ENCODE measurements at regions not wholly inside any gene's neighbourhood (a gene's known extent, or its start where the extent isn't known, plus 50 kb on each side); places are given as distances from the start of the nearest gene placed in this dataset.

GRCh38 chr1:87685311-87686135 is 356.8 kb downstream of the LMO4 start:
- in situ Hi-C loops (cut with MboI; ENCODE audit: low sequenced_read_pairs, unreplicated experiment), result no loop called here
- TF ChIP-seq, protein P1, sequence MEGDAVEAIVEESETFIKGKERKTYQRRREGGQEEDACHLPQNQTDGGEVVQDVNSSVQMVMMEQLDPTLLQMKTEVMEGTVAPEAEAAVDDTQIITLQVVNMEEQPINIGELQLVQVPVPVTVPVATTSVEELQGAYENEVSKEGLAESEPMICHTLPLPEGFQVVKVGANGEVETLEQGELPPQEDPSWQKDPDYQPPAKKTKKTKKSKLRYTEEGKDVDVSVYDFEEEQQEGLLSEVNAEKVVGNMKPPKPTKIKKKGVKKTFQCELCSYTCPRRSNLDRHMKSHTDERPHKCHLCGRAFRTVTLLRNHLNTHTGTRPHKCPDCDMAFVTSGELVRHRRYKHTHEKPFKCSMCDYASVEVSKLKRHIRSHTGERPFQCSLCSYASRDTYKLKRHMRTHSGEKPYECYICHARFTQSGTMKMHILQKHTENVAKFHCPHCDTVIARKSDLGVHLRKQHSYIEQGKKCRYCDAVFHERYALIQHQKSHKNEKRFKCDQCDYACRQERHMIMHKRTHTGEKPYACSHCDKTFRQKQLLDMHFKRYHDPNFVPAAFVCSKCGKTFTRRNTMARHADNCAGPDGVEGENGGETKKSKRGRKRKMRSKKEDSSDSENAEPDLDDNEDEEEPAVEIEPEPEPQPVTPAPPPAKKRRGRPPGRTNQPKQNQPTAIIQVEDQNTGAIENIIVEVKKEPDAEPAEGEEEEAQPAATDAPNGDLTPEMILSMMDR (IDR thresholded peaks at IDR 0.05; ENCODE audit: borderline replicate concordance, control extremely low read depth, extremely low read depth, insufficient read depth, missing control alignments), result no peak
- no peak for DNase-seq (ENCODE audit: low spot score)

- no peak for DNase-seq (ENCODE audit: low spot score)
- TF ChIP-seq, protein P1 (IDR thresholded peaks at IDR 0.05; ENCODE audit: borderline replicate concordance, control extremely low read depth, extremely low read depth, insufficient read depth, missing control alignments), result no peak
- in situ Hi-C loops (cut with MboI; ENCODE audit: low sequenced_read_pairs, unreplicated experiment), result no loop called here
Observed at GRCh38 chr1:87686136-87686495, 357.4 kb downstream of the LMO4 start.

GRCh38 chr1:87686671-87687070 is 358.0 kb downstream of the LMO4 start:
- no peak for DNase-seq (ENCODE audit: low spot score)
- TF ChIP-seq, protein P1 (IDR thresholded peaks at IDR 0.05; ENCODE audit: borderline replicate concordance, control extremely low read depth, extremely low read depth, insufficient read depth, missing control alignments), result no peak
- in situ Hi-C loops (cut with MboI; ENCODE audit: low sequenced_read_pairs, unreplicated experiment), result no loop called here

DNA sequence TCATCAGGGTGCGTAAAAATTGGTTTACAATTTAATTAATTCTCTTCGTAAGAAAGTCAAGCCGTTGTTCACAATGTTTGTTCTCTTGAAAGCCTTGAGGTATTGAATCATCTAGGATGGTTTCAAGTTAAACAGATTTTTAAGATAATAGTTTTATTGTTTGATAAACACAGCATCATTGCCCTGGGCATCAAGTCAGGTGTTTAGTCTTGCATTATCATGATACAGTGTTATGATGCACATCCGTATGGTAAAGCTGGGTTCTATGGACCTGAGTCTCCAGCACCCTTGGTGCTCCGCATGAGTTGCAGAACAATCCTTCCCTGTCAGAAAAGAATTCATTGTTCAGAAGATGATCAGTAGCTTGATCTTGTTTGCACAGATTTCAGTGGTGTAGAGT is 359.5 kb downstream of the LMO4 start:
- no peak for DNase-seq (ENCODE audit: low spot score)
- in situ Hi-C loops (cut with MboI; ENCODE audit: low sequenced_read_pairs, unreplicated experiment), result no loop called here
- TF ChIP-seq, protein P1 (IDR thresholded peaks at IDR 0.05; ENCODE audit: borderline replicate concordance, control extremely low read depth, extremely low read depth, insufficient read depth, missing control alignments), result no peak

GRCh38 chr1:87689487-87689886 is 360.8 kb downstream of the LMO4 start:
- DNase-seq (ENCODE audit: low spot score), result no peak
- in situ Hi-C loops (cut with MboI; ENCODE audit: low sequenced_read_pairs, unreplicated experiment), result no loop called here
- TF ChIP-seq, protein P1 (IDR thresholded peaks at IDR 0.05; ENCODE audit: borderline replicate concordance, control extremely low read depth, extremely low read depth, insufficient read depth, missing control alignments), result no peak

GRCh38 chr1:87696483-87696882 is 367.8 kb downstream of the LMO4 start:
- in situ Hi-C loops (cut with MboI; ENCODE audit: low sequenced_read_pairs, unreplicated experiment), result no loop called here
- no peak for DNase-seq (ENCODE audit: low spot score)
- TF ChIP-seq, protein P1 (IDR thresholded peaks at IDR 0.05; ENCODE audit: borderline replicate concordance, control extremely low read depth, extremely low read depth, insufficient read depth, missing control alignments), result no peak
